ENCODE measurements at regions not wholly inside any gene's neighbourhood (a gene's known extent, or its start where the extent isn't known, plus 50 kb on each side); places are given as distances from the start of the nearest gene placed in this dataset.

GRCh38 chr10:8318956-8319355, 264.5 kb downstream of the GATA3 start:
- DNase-seq (ENCODE audit: low read depth, low spot score) (no peak), FAIRE-seq (no peak)
- Histone ChIP-seq H3K9me3 (replicated peaks; ENCODE audit: control insufficient read depth, insufficient read depth, low read length) (no peaks in the 10 kb centered on the region), H2AFZ (ENCODE audit: low read depth, low read length) (no peak overlapping the region), H3K4me3 (replicated peaks in 1 of 3; ENCODE audit: insufficient read depth in 1 of 3, low read depth in 1 of 3, low read length in 3 of 3) (no peak overlapping the region), H3K27ac (ENCODE audit: insufficient read depth, low read depth, low read length) (no peak overlapping the region), H3K79me2 (ENCODE audit: control insufficient read depth, insufficient read depth, low read length) (no peaks in the 10 kb centered on the region), H3K4me2 (ENCODE audit: insufficient read depth, low read length) (no peak overlapping the region), H3K9me1 (replicated peaks; ENCODE audit: control insufficient read depth, extremely low read depth, insufficient read depth, low read length) (no peaks in the 10 kb centered on the region), H4K20me1 (replicated peaks; ENCODE audit: control insufficient read depth, extremely low read depth, insufficient read depth, low read length) (no peaks in the 10 kb centered on the region), H3K4me1 (ENCODE audit: control insufficient read depth, extremely low read depth, insufficient read depth, low read length) (peaks cover 10% of the 10 kb centered on the region), H3K27me3 (ENCODE audit: control insufficient read depth in 2 of 2, insufficient read depth in 2 of 2, low read length in 2 of 2) (peaks cover 3 to 7% of the 10 kb centered on the region in 2 experiments), H3K9ac (replicated peaks; ENCODE audit: extremely low read depth, insufficient read depth, low read length) (no peak overlapping the region), H3K36me3 (ENCODE audit: control insufficient read depth in 2 of 2, extremely low read depth in 1 of 2, insufficient read depth in 2 of 2, low read length in 2 of 2) (no peaks in the 10 kb centered on the region)
- intact Hi-C loops (cut with micrococcal nuclease) (no loop called here), dilution Hi-C loops (cut with MboI; ENCODE audit: extremely low pct_ligation_motif_present, low sequenced_read_pairs) (no loop called here)
- no peak for TF ChIP-seq GATA2 (IDR thresholded peaks at IDR 0.05; ENCODE audit: insufficient read depth, insufficient read length, low read depth, low read length)
- no peak for TF ChIP-seq CTCF (IDR thresholded peaks at IDR 0.05; ENCODE audit: extremely low read depth in 1 of 2, insufficient read depth in 1 of 2, low read depth in 1 of 2, low read length in 2 of 2)
- TF ChIP-seq POLR2AphosphoS5 (IDR thresholded peaks at IDR 0.05; ENCODE audit: insufficient read depth, low read depth, low read length) = no peak
- TF ChIP-seq EZH2 (IDR thresholded peaks at IDR 0.05; ENCODE audit: borderline replicate concordance, low read depth, low read length, severe bottlenecking) = no peak
- no peak for TF ChIP-seq POLR2A (IDR thresholded peaks at IDR 0.05; ENCODE audit: low read depth, low read length)
- no peak for TF ChIP-seq JUN (IDR thresholded peaks at IDR 0.05; ENCODE audit: borderline replicate concordance, insufficient read depth, insufficient read length, low read depth)
- TF ChIP-seq FOS (IDR thresholded peaks at IDR 0.05; ENCODE audit: borderline replicate concordance, insufficient read depth, low read length) = no peak
- no peak for TF ChIP-seq MAX (IDR thresholded peaks at IDR 0.05; ENCODE audit: insufficient read depth, insufficient read length)
- TF ChIP-seq MYC (IDR thresholded peaks at IDR 0.05; ENCODE audit: low read depth, low read length) = no peak
- no TSS peak for BruUV-seq (replicated peaks)
- POLR2A ChIA-PET = no interaction called here
- CTCF ChIA-PET = interaction anchor here (2.6 kb wide), 1 partner anchor 13 kb away, joined by 8 read pairs; no protein-coding TSS in a partner anchor

Measured in endothelial cell of umbilical vein (primary cell).